Gastroesophageal sphincter (tissue), 4 donors: ENCODE measurements at regions not wholly inside any gene's neighbourhood (a gene's known extent, or its start where the extent isn't known, plus 50 kb on each side); places are given as distances from the start of the nearest gene placed in this dataset.

Experiments
- ATAC-seq: fragments of 150-250 bp; one replicate; pipeline ENCODE4 v1.9.1; 2016; ENCODE audit warnings: mild to moderate bottlenecking, moderate library complexity
- H3K27ac ChIP-seq, 4 donors: fragments of 200-600 bp; sonication (generic) in 3 of 4; 1 replicate in 3 of 4; 2 replicates in 1 of 4; pipeline ENCODE4 v1.5.1; 2016 to 2019
- H3K27me3 ChIP-seq: fragments of 200-600 bp; sonication (generic); one replicate; pipeline ENCODE4 v1.5.1; 2019
- H3K36me3 ChIP-seq, 2 donors: fragments of 200-600 bp; sonication (generic); one replicate each; pipeline ENCODE4 v1.5.1; 2019; ENCODE audit warnings: control low read depth in 1 of 2
- H3K4me1 ChIP-seq, 3 donors: fragments of 200-600 bp; sonication (generic); 1 replicate in 2 of 3; 2 replicates in 1 of 3; pipeline ENCODE4 v1.5.1; 2016 to 2019; ENCODE audit warnings: control low read depth in 2 of 3
- H3K4me3 ChIP-seq, 2 donors: fragments of 200-600 bp; sonication (generic); one replicate each; pipeline ENCODE4 v1.5.1; 2019; ENCODE audit warnings: mild to moderate bottlenecking in 1 of 2, moderate library complexity in 1 of 2
- H3K9me3 ChIP-seq, 3 donors: fragments of 200-600 bp; sonication (generic); one replicate each; pipeline ENCODE4 v1.5.1; 2017 to 2019; ENCODE audit warnings: control low read depth in 2 of 3
- CTCF ChIP-seq, 4 experiments: fragments of 200-600 bp in 2 of 4; fragments of 450-650 bp in 2 of 4; sonication (generic) in 1 of 4; IDR thresholded peaks; one replicate each; pipeline ENCODE4 v1.5.1; 2017 to 2019; ENCODE audit warnings: antibody characterized with exemption in 4 of 4, mild to moderate bottlenecking in 2 of 4, moderate library complexity in 2 of 4
- EP300 ChIP-seq: sonication (generic); formaldehyde crosslinking; IDR thresholded peaks from one replicate; pipeline ENCODE4 v1.6.1; 2017; ENCODE audit warnings: antibody characterized with exemption, mild to moderate bottlenecking
- POLR2A ChIP-seq, 2 donors: fragments of 450-650 bp; IDR thresholded peaks; one replicate each; pipeline ENCODE4 v1.6.1; 2017; ENCODE audit warnings: antibody characterized with exemption in 2 of 2, mild to moderate bottlenecking in 2 of 2, moderate library complexity in 1 of 2
- POLR2AphosphoS5 ChIP-seq: sonication (generic); formaldehyde crosslinking; IDR thresholded peaks from one replicate; pipeline ENCODE4 v1.6.1; 2017; ENCODE audit warnings: antibody characterized with exemption
- WGBS, 2 donors: methylation state at CpG; one replicate each; pipeline ENCODE4 v1.1.5; 2018; ENCODE audit warnings: low coverage in 1 of 2; 5-methylcytosine and 5-hydroxymethylcytosine counted together

- Histone ChIP-seq H3K27me3 (no peaks in the 10 kb centered on the region), H3K27ac (no peak overlapping the region), H3K9me3 (no peaks in the 10 kb centered on the region), H3K4me1 (no peaks in the 10 kb centered on the region), H3K36me3 (no peaks in the 10 kb centered on the region), H3K4me3 (no peak overlapping the region)
- ATAC-seq = no peak
- no peak for TF ChIP-seq POLR2A (IDR thresholded peaks at IDR 0.05)
- no peak for TF ChIP-seq CTCF (IDR thresholded peaks at IDR 0.05)
- no peak for TF ChIP-seq EP300
- TF ChIP-seq POLR2AphosphoS5 = no peak
- WGBS, 2 donors = 65 to 73% methylated on average over 4 to 7 of the region's 10 CpGs
These were observed 282.2 kb upstream of the SOX11 start for GRCh38 chr2:5409898-5410381.

DNA sequence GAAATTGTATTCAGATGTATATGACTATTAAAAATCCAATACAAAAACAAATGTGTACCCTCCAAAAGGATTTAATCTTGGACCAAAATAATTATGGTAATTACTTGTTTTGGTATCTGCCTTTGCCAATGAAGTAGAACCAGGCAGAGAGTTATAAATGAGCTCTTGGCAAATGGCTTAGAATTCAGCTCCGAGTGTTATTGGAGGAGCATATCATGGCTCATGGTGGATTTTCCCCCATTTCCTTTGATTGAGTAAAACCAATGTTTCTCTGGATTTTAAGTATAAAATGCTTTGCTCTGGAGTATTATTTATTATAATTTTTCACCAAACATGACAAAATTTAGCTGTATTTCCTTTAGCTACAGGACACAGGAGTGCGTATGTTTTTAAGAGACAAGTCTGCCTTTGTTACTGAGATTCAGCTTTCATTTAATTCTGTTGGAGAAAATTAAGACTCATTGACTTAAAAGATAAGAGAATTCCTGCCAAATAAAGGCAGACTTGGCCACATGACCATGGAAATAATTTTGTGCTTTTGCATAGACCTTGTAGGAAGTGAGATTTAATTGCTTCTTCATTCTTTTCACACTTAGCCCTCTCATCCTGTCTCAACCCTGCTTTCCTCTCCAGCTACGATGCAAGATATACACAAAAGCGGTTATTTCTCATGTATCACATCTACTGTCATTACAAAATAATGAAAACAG lies 281.0 kb upstream of the SOX11 start:
- WGBS, 2 donors = 63 to 73% methylated on average over 4 of the region's 4 CpGs
- no peak for TF ChIP-seq POLR2AphosphoS5
- TF ChIP-seq POLR2A (IDR thresholded peaks at IDR 0.05) = no peak
- no peak for TF ChIP-seq EP300
- no peak for TF ChIP-seq CTCF (IDR thresholded peaks at IDR 0.05)

GRCh38 chr2:5412001-5412400 lies 280.2 kb upstream of the SOX11 start:
- Histone ChIP-seq H3K9me3 (no peaks in the 10 kb centered on the region), H3K27ac (no peak overlapping the region), H3K4me1 (no peaks in the 10 kb centered on the region), H3K27me3 (no peaks in the 10 kb centered on the region), H3K36me3 (no peaks in the 10 kb centered on the region), H3K4me3 (no peak overlapping the region)
- TF ChIP-seq CTCF (IDR thresholded peaks at IDR 0.05) (no peak), EP300 (no peak), POLR2A (IDR thresholded peaks at IDR 0.05) (no peak), POLR2AphosphoS5 (no peak)
- ATAC-seq = no peak
- WGBS, 2 donors = 81 to 86% methylated on average over 4 of the region's 4 CpGs

More for the DNA sequence above, 281.0 kb upstream of the SOX11 start:
- Histone ChIP-seq H3K9me3 (no peaks in the 10 kb centered on the region), H3K27me3 (no peaks in the 10 kb centered on the region), H3K27ac (no peak overlapping the region), H3K36me3 (no peaks in the 10 kb centered on the region), H3K4me3 (no peak overlapping the region), H3K4me1 (no peaks in the 10 kb centered on the region)
- ATAC-seq = no peak

DNA sequence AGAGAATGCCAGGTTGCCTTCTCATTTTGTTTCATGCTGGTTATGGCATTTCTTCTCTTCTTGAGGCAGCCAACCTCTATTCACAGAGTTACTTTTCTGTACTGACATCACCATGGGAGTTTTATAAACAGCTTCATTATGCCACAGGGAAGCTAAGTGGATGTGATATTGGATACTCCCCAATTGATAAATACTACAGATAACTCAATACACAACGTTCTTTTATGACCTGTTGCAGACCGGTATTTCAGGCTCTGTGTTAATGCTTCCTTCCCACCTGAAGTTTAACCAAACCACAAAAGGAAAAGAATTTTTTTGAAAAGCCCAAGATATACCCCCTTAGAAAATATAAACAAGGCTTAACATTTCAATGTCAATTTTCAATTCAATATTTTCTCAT lies 258.3 kb upstream of the SOX11 start:
- no peaks in the 10 kb centered on the region for H3K27me3 ChIP-seq
- no peaks in the 10 kb centered on the region for H3K9me3 ChIP-seq
- TF ChIP-seq CTCF (IDR thresholded peaks at IDR 0.05) = no peak
- TF ChIP-seq POLR2A (IDR thresholded peaks at IDR 0.05) = no peak
- no peak for TF ChIP-seq EP300
- TF ChIP-seq POLR2AphosphoS5 = no peak
- 40 to 86% methylated on average over 2 of the region's 2 CpGs for WGBS, 2 donors
- H3K27ac ChIP-seq = no peak overlapping the region
- H3K4me1 ChIP-seq = no peaks in the 10 kb centered on the region
- no peaks in the 10 kb centered on the region for H3K36me3 ChIP-seq
- no peak for ATAC-seq
- no peak overlapping the region for H3K4me3 ChIP-seq

GRCh38 chr2:5437375-5437774 lies 254.8 kb upstream of the SOX11 start:
- Histone ChIP-seq H3K4me1 (no peaks in the 10 kb centered on the region), H3K9me3 (no peaks in the 10 kb centered on the region), H3K4me3 (no peak overlapping the region), H3K27me3 (no peaks in the 10 kb centered on the region), H3K36me3 (no peaks in the 10 kb centered on the region), H3K27ac (no peak overlapping the region)
- WGBS, 2 donors = 80 to 92% methylated on average over 3 to 4 of the region's 4 CpGs
- no peak for TF ChIP-seq EP300
- TF ChIP-seq POLR2AphosphoS5 = no peak
- no peak for TF ChIP-seq POLR2A (IDR thresholded peaks at IDR 0.05)
- TF ChIP-seq CTCF (IDR thresholded peaks at IDR 0.05) = no peak
- ATAC-seq = no peak
